ENCODE measurements at regions not wholly inside any gene's neighbourhood (a gene's known extent, or its start where the extent isn't known, plus 50 kb on each side); places are given as distances from the start of the nearest gene placed in this dataset.

- Histone ChIP-seq H3K4me1 (ENCODE audit: control insufficient read depth, extremely low read depth, insufficient read depth, low read length) (no peaks in the 10 kb centered on the region), H4K20me1 (replicated peaks; ENCODE audit: control insufficient read depth, extremely low read depth, insufficient read depth, low read length) (no peaks in the 10 kb centered on the region), H3K9ac (replicated peaks; ENCODE audit: extremely low read depth, insufficient read depth, low read length) (no peak overlapping the region), H3K4me2 (ENCODE audit: insufficient read depth, low read length) (no peak overlapping the region), H3K27me3 (ENCODE audit: control insufficient read depth in 2 of 2, insufficient read depth in 2 of 2, low read length in 2 of 2) (no peaks in the 10 kb centered on the region), H3K79me2 (ENCODE audit: control insufficient read depth, insufficient read depth, low read length) (no peaks in the 10 kb centered on the region), H3K9me3 (replicated peaks; ENCODE audit: control insufficient read depth, insufficient read depth, low read length) (peaks cover 7% of the 10 kb centered on the region), H3K36me3 (ENCODE audit: control insufficient read depth in 2 of 2, extremely low read depth in 1 of 2, insufficient read depth in 2 of 2, low read length in 2 of 2) (no peaks in the 10 kb centered on the region), H3K9me1 (replicated peaks; ENCODE audit: control insufficient read depth, extremely low read depth, insufficient read depth, low read length) (no peaks in the 10 kb centered on the region), H3K27ac (ENCODE audit: insufficient read depth, low read depth, low read length) (no peak overlapping the region), H3K4me3 (replicated peaks in 1 of 3; ENCODE audit: insufficient read depth in 1 of 3, low read depth in 1 of 3, low read length in 3 of 3) (no peak overlapping the region), H2AFZ (ENCODE audit: low read depth, low read length) (no peak overlapping the region)
- dilution Hi-C loops (cut with MboI; ENCODE audit: extremely low pct_ligation_motif_present, low sequenced_read_pairs) = no loop called here
- ChIA-PET CTCF (no interaction called here), POLR2A (interaction anchor here (0.6 kb wide), 1 partner anchor 10 kb away, joined by 3 read pairs; no protein-coding TSS in a partner anchor)
- no TSS peak for BruUV-seq (replicated peaks)
- DNase-seq (ENCODE audit: low read depth, low spot score) = no peak
- intact Hi-C loops (cut with micrococcal nuclease) = no loop called here
- FAIRE-seq = no peak
- no peak for TF ChIP-seq CTCF (IDR thresholded peaks at IDR 0.05; ENCODE audit: extremely low read depth in 1 of 2, insufficient read depth in 1 of 2, low read depth in 1 of 2, low read length in 2 of 2)
- TF ChIP-seq FOS (IDR thresholded peaks at IDR 0.05; ENCODE audit: borderline replicate concordance, insufficient read depth, low read length) = no peak
Measured at GRCh38 chr1:103959565-103959964, 209.9 kb downstream of the AMY1C start.

GRCh38 chr1:103960045-103960444 lies 210.3 kb downstream of the AMY1C start:
- Histone ChIP-seq H3K4me3 (replicated peaks in 1 of 3; ENCODE audit: insufficient read depth in 1 of 3, low read depth in 1 of 3, low read length in 3 of 3) (no peak overlapping the region), H4K20me1 (replicated peaks; ENCODE audit: control insufficient read depth, extremely low read depth, insufficient read depth, low read length) (no peaks in the 10 kb centered on the region), H3K36me3 (ENCODE audit: control insufficient read depth in 2 of 2, extremely low read depth in 1 of 2, insufficient read depth in 2 of 2, low read length in 2 of 2) (no peaks in the 10 kb centered on the region), H3K27ac (ENCODE audit: insufficient read depth, low read depth, low read length) (no peak overlapping the region), H3K9ac (replicated peaks; ENCODE audit: extremely low read depth, insufficient read depth, low read length) (no peak overlapping the region), H3K9me1 (replicated peaks; ENCODE audit: control insufficient read depth, extremely low read depth, insufficient read depth, low read length) (no peaks in the 10 kb centered on the region), H3K9me3 (replicated peaks; ENCODE audit: control insufficient read depth, insufficient read depth, low read length) (peaks cover 7% of the 10 kb centered on the region), H2AFZ (ENCODE audit: low read depth, low read length) (no peak overlapping the region), H3K27me3 (ENCODE audit: control insufficient read depth in 2 of 2, insufficient read depth in 2 of 2, low read length in 2 of 2) (no peaks in the 10 kb centered on the region), H3K4me1 (ENCODE audit: control insufficient read depth, extremely low read depth, insufficient read depth, low read length) (no peaks in the 10 kb centered on the region), H3K4me2 (ENCODE audit: insufficient read depth, low read length) (no peak overlapping the region), H3K79me2 (ENCODE audit: control insufficient read depth, insufficient read depth, low read length) (no peaks in the 10 kb centered on the region)
- CTCF ChIA-PET = no interaction called here
- no TSS peak for BruUV-seq (replicated peaks)
- DNase-seq (ENCODE audit: low read depth, low spot score) = no peak
- POLR2A ChIA-PET = no interaction called here
- FAIRE-seq = no peak
- intact Hi-C loops (cut with micrococcal nuclease) (no loop called here), dilution Hi-C loops (cut with MboI; ENCODE audit: extremely low pct_ligation_motif_present, low sequenced_read_pairs) (no loop called here)
- no peak for TF ChIP-seq JUN (IDR thresholded peaks at IDR 0.05; ENCODE audit: borderline replicate concordance, insufficient read depth, insufficient read length, low read depth)
- TF ChIP-seq MAX (IDR thresholded peaks at IDR 0.05; ENCODE audit: insufficient read depth, insufficient read length) = no peak
- TF ChIP-seq MYC (IDR thresholded peaks at IDR 0.05; ENCODE audit: low read depth, low read length) = no peak
- TF ChIP-seq CTCF (IDR thresholded peaks at IDR 0.05; ENCODE audit: extremely low read depth in 1 of 2, insufficient read depth in 1 of 2, low read depth in 1 of 2, low read length in 2 of 2) = no peak
- no peak for TF ChIP-seq POLR2AphosphoS5 (IDR thresholded peaks at IDR 0.05; ENCODE audit: insufficient read depth, low read depth, low read length)
- no peak for TF ChIP-seq FOS (IDR thresholded peaks at IDR 0.05; ENCODE audit: borderline replicate concordance, insufficient read depth, low read length)
- TF ChIP-seq POLR2A (IDR thresholded peaks at IDR 0.05; ENCODE audit: low read depth, low read length) = no peak
- no peak for TF ChIP-seq EZH2 (IDR thresholded peaks at IDR 0.05; ENCODE audit: borderline replicate concordance, low read depth, low read length, severe bottlenecking)
- TF ChIP-seq GATA2 (IDR thresholded peaks at IDR 0.05; ENCODE audit: insufficient read depth, insufficient read length, low read depth, low read length) = no peak

All from endothelial cell of umbilical vein (primary cell).